Activated CD8-positive, alpha-beta T cell treated with anti-CD3 and anti-CD28 coated beads, Interleukin-2, amount 10 ng/mL, durations not matched to agents 7 days and 5 days (primary cell): ENCODE measurements at regions not wholly inside any gene's neighbourhood (a gene's known extent, or its start where the extent isn't known, plus 50 kb on each side); places are given as distances from the start of the nearest gene placed in this dataset.

ENCODE experiments used
- ATAC-seq: fragments of 150-1000 bp; cut with Tn5 transposase; one replicate; pipeline ENCODE4 v1.10.0; 2021; ENCODE audit warnings: moderate library complexity
- CTCF ChIA-PET: fragments of 350-600 bp; sonication (Branson Sonifier 250); formaldehyde crosslinking; loops from one replicate; lab custom pipeline; 2021; ENCODE audit warnings: antibody characterized with exemption; lab: Charles Lee
- POLR2A ChIA-PET: fragments of 350-600 bp; sonication (Branson Sonifier 250); formaldehyde crosslinking; loops from one replicate; lab custom pipeline; 2021; ENCODE audit warnings: antibody characterized with exemption; lab: Charles Lee
- DNase-seq: peaks from one replicate; pipeline ENCODE4 v3.0.0-alpha.2; 2020
- H3K27ac Mint-ChIP-seq: one replicate; pipeline ENCODE4 v1.8.0; 2021; ENCODE audit warnings: mild to moderate bottlenecking, mixed read lengths
- H3K27me3 Mint-ChIP-seq: one replicate; pipeline ENCODE4 v1.8.0; 2021; ENCODE audit warnings: low read depth, mixed read lengths
- H3K36me3 Mint-ChIP-seq: one replicate; pipeline ENCODE4 v1.8.0; 2021; ENCODE audit warnings: low read depth, mixed read lengths
- H3K4me1 Mint-ChIP-seq: one replicate; pipeline ENCODE4 v1.8.0; 2021; ENCODE audit warnings: low read depth, mixed read lengths
- H3K4me3 Mint-ChIP-seq: one replicate; pipeline ENCODE4 v1.8.0; 2021; ENCODE audit warnings: mild to moderate bottlenecking, mixed read lengths
- H3K9me3 Mint-ChIP-seq: one replicate; pipeline ENCODE4 v1.8.0; 2022; ENCODE audit warnings: mixed read lengths; ENCODE audit not compliant: insufficient read depth

- POLR2A ChIA-PET = no interaction called here
- Mint-ChIP-seq H3K4me1 (no peaks in the 10 kb centered on the region), H3K4me3 (no peak overlapping the region), H3K36me3 (no peaks in the 10 kb centered on the region), H3K27me3 (peaks cover 11% of the 10 kb centered on the region), H3K9me3 (no peaks in the 10 kb centered on the region), H3K27ac (no peak overlapping the region)
- no peak for ATAC-seq
- no peak for DNase-seq
- CTCF ChIA-PET = no interaction called here
Observed at GRCh38 chr15:95377258-95377852, 953.1 kb upstream of the NR2F2 start.

GRCh38 chr15:95394186-95395067 lies 936.1 kb upstream of the NR2F2 start:
- CTCF ChIA-PET = no interaction called here
- Mint-ChIP-seq H3K4me1 (no peaks in the 10 kb centered on the region), H3K27ac (no peak overlapping the region), H3K4me3 (no peak overlapping the region), H3K27me3 (peaks cover 16% of the 10 kb centered on the region), H3K36me3 (no peaks in the 10 kb centered on the region), H3K9me3 (peaks cover 10% of the 10 kb centered on the region)
- DNase-seq = no peak
- ATAC-seq = no peak
- POLR2A ChIA-PET = no interaction called here

GRCh38 chr15:95400428-95400827 lies 930.1 kb upstream of the NR2F2 start:
- Mint-ChIP-seq H3K4me1 (no peaks in the 10 kb centered on the region), H3K9me3 (no peaks in the 10 kb centered on the region), H3K27me3 (peaks cover 18% of the 10 kb centered on the region), H3K4me3 (no peak overlapping the region), H3K36me3 (no peaks in the 10 kb centered on the region), H3K27ac (no peak overlapping the region)
- no peak for ATAC-seq
- ChIA-PET POLR2A (no interaction called here), CTCF (no interaction called here)
- no peak for DNase-seq

- Mint-ChIP-seq H3K4me1 (no peaks in the 10 kb centered on the region), H3K27me3 (peaks cover 15% of the 10 kb centered on the region), H3K4me3 (no peak overlapping the region), H3K27ac (no peak overlapping the region), H3K9me3 (no peaks in the 10 kb centered on the region), H3K36me3 (no peaks in the 10 kb centered on the region)
- DNase-seq (no peak), ATAC-seq (no peak)
- ChIA-PET POLR2A (no interaction called here), CTCF (no interaction called here)
Observed at GRCh38 chr15:95401587-95401986, 928.9 kb upstream of the NR2F2 start.

GRCh38 chr15:95405447-95405846 lies 925.1 kb upstream of the NR2F2 start:
- Mint-ChIP-seq H3K27me3 (peaks cover 13% of the 10 kb centered on the region), H3K9me3 (no peaks in the 10 kb centered on the region), H3K36me3 (no peaks in the 10 kb centered on the region), H3K4me3 (no peak overlapping the region), H3K27ac (no peak overlapping the region), H3K4me1 (peaks cover 9% of the 10 kb centered on the region)
- DNase-seq (no peak), ATAC-seq (no peak)
- CTCF ChIA-PET = no interaction called here
- POLR2A ChIA-PET = no interaction called here

- H3K36me3 Mint-ChIP-seq = no peaks in the 10 kb centered on the region
- H3K27ac Mint-ChIP-seq = no peak overlapping the region
- H3K27me3 Mint-ChIP-seq = peaks cover 15% of the 10 kb centered on the region
- POLR2A ChIA-PET = no interaction called here
- H3K4me3 Mint-ChIP-seq = no peak overlapping the region
- peaks cover 9% of the 10 kb centered on the region for H3K4me1 Mint-ChIP-seq
- no peaks in the 10 kb centered on the region for H3K9me3 Mint-ChIP-seq
- DNase-seq = no peak
- CTCF ChIA-PET = no interaction called here
- no peak for ATAC-seq
Observed at GRCh38 chr15:95407534-95407933, 923.0 kb upstream of the NR2F2 start.

- CTCF ChIA-PET = no interaction called here
- Mint-ChIP-seq H3K36me3 (no peaks in the 10 kb centered on the region), H3K27ac (no peak overlapping the region)
Observed at GRCh38 chr15:95409211-95409610, 921.3 kb upstream of the NR2F2 start.

GRCh38 chr15:95409626-95410310 lies 920.7 kb upstream of the NR2F2 start:
- ChIA-PET CTCF (no interaction called here), POLR2A (no interaction called here)
- Mint-ChIP-seq H3K27ac (no peak overlapping the region), H3K36me3 (no peaks in the 10 kb centered on the region), H3K27me3 (peaks cover 16% of the 10 kb centered on the region), H3K4me3 (no peak overlapping the region), H3K9me3 (no peaks in the 10 kb centered on the region), H3K4me1 (peaks cover 9% of the 10 kb centered on the region)
- ATAC-seq (no peak), DNase-seq (no peak)

More at GRCh38 chr15:95409211-95409610, 921.3 kb upstream of the NR2F2 start:
- Mint-ChIP-seq H3K4me1 (peaks cover 9% of the 10 kb centered on the region), H3K4me3 (no peak overlapping the region), H3K9me3 (no peaks in the 10 kb centered on the region), H3K27me3 (peaks cover 16% of the 10 kb centered on the region)
- DNase-seq (no peak), ATAC-seq (no peak)
- POLR2A ChIA-PET = no interaction called here

GRCh38 chr15:95410757-95411156 lies 919.7 kb upstream of the NR2F2 start:
- ATAC-seq (no peak), DNase-seq (no peak)
- ChIA-PET POLR2A (no interaction called here), CTCF (no interaction called here)
- Mint-ChIP-seq H3K4me3 (no peak overlapping the region), H3K36me3 (no peaks in the 10 kb centered on the region), H3K27ac (no peak overlapping the region), H3K27me3 (peaks cover 13% of the 10 kb centered on the region), H3K4me1 (peaks cover 9% of the 10 kb centered on the region), H3K9me3 (no peaks in the 10 kb centered on the region)

- no peak for ATAC-seq
- peaks cover 3% of the 10 kb centered on the region for H3K36me3 Mint-ChIP-seq
- H3K4me1 Mint-ChIP-seq = no peaks in the 10 kb centered on the region
- H3K27ac Mint-ChIP-seq = no peak overlapping the region
- H3K4me3 Mint-ChIP-seq = no peak overlapping the region
- ChIA-PET CTCF (no interaction called here), POLR2A (no interaction called here)
- H3K9me3 Mint-ChIP-seq = peaks cover 4% of the 10 kb centered on the region
- peaks cover 19% of the 10 kb centered on the region for H3K27me3 Mint-ChIP-seq
- no peak for DNase-seq
Observed at GRCh38 chr15:95416576-95416975, 913.9 kb upstream of the NR2F2 start.

GRCh38 chr15:95417761-95418160 lies 912.7 kb upstream of the NR2F2 start:
- H3K36me3 Mint-ChIP-seq = peaks cover 7% of the 10 kb centered on the region
- POLR2A ChIA-PET = no interaction called here
- no peak for ATAC-seq

GRCh38 chr15:95422255-95422654 lies 908.2 kb upstream of the NR2F2 start:
- H3K4me1 Mint-ChIP-seq = no peaks in the 10 kb centered on the region
- ChIA-PET CTCF (no interaction called here), POLR2A (no interaction called here)
- H3K4me3 Mint-ChIP-seq = no peak overlapping the region
- no peak for ATAC-seq
- no peak overlapping the region for H3K27ac Mint-ChIP-seq
- H3K36me3 Mint-ChIP-seq = peaks cover 7% of the 10 kb centered on the region
- no peak for DNase-seq
- peaks cover 6% of the 10 kb centered on the region for H3K9me3 Mint-ChIP-seq
- peaks cover 14% of the 10 kb centered on the region for H3K27me3 Mint-ChIP-seq

More at GRCh38 chr15:95417761-95418160, 912.7 kb upstream of the NR2F2 start:
- CTCF ChIA-PET = no interaction called here
- Mint-ChIP-seq H3K27me3 (peaks cover 19% of the 10 kb centered on the region), H3K27ac (no peak overlapping the region), H3K4me3 (no peak overlapping the region), H3K9me3 (peaks cover 4% of the 10 kb centered on the region), H3K4me1 (no peaks in the 10 kb centered on the region)
- DNase-seq = no peak
